WTC11 (cell line): ENCODE measurements at regions not wholly inside any gene's neighbourhood (a gene's known extent, or its start where the extent isn't known, plus 50 kb on each side); places are given as distances from the start of the nearest gene placed in this dataset.

ENCODE experiments used
- ATAC-seq: fragments of 200-7000 bp; cut with Tn5 transposase; 2 replicates; pipeline ENCODE4 v1.10.0; 2021; ENCODE audit warnings: mild to moderate bottlenecking, moderate library complexity
- CTCF ChIA-PET: fragments of 300-600 bp; sonication (Branson Sonifier 250); formaldehyde crosslinking; loops from one replicate; lab custom pipeline; 2021; ENCODE audit warnings: antibody characterized with exemption; lab: Charles Lee
- POLR2A ChIA-PET: fragments of 350-600 bp; sonication (Branson Sonifier 250); formaldehyde crosslinking; loops from one replicate; lab custom pipeline; 2021; ENCODE audit warnings: antibody characterized with exemption; lab: Charles Lee
- DNase-seq: peaks from one replicate; pipeline ENCODE4 v3.0.0; 2021; ENCODE audit warnings: low spot score
- H3K27ac Mint-ChIP-seq: 2 replicates; pipeline ENCODE4 v1.8.0; 2021; ENCODE audit warnings: mixed read lengths
- H3K27me3 Mint-ChIP-seq: 2 replicates; pipeline ENCODE4 v1.8.0; 2021; ENCODE audit warnings: low read depth, mild to moderate bottlenecking, moderate library complexity, mixed read lengths
- H3K36me3 Mint-ChIP-seq: 2 replicates; pipeline ENCODE4 v1.8.0; 2021; ENCODE audit warnings: mixed read lengths
- H3K4me1 Mint-ChIP-seq: 2 replicates; pipeline ENCODE4 v1.8.0; 2022; ENCODE audit warnings: mixed read lengths
- H3K4me3 Mint-ChIP-seq: 2 replicates; pipeline ENCODE4 v1.8.0; 2021; ENCODE audit warnings: mild to moderate bottlenecking, moderate library complexity, mixed read lengths
- H3K9me3 Mint-ChIP-seq: 2 replicates; pipeline ENCODE4 v1.8.0; 2021; ENCODE audit warnings: mixed read lengths
- FOXK1 ChIP-seq: sonication (generic); formaldehyde crosslinking; IDR thresholded peaks from 2 replicates; pipeline ENCODE4 v1.8.0; 2022; ENCODE audit warnings: mild to moderate bottlenecking, moderate library complexity, missing genetic modification reagents
- PRRX2 ChIP-seq: fragments of 250-450 bp; sonication (Bioruptor Pico); IDR thresholded peaks from 2 replicates; pipeline ENCODE4 v1.8.0; 2021; ENCODE audit warnings: mild to moderate bottlenecking
- SMAD3 ChIP-seq: sonication (generic); formaldehyde crosslinking; IDR thresholded peaks from 2 replicates; pipeline ENCODE4 v1.8.0; 2022; ENCODE audit warnings: missing genetic modification reagents, mild to moderate bottlenecking, borderline replicate concordance
- SOX15 ChIP-seq: fragments of 250-450 bp; sonication (Bioruptor Pico); IDR thresholded peaks from 2 replicates; pipeline ENCODE4 v1.9.0; 2021; ENCODE audit warnings: mild to moderate bottlenecking
- SP1 ChIP-seq: sonication (generic); formaldehyde crosslinking; conservative IDR thresholded peaks from 2 replicates; pipeline ENCODE4 v1.8.1; 2022; ENCODE audit warnings: missing genetic modification reagents
- TP53 ChIP-seq: sonication (generic); formaldehyde crosslinking; IDR thresholded peaks from 2 replicates; pipeline ENCODE4 v1.8.1; 2023; ENCODE audit warnings: mild to moderate bottlenecking, missing genetic modification reagents
- ZBTB21 ChIP-seq: sonication (generic); formaldehyde crosslinking; IDR thresholded peaks from 2 replicates; pipeline ENCODE4 v1.8.1; 2023; ENCODE audit warnings: mild to moderate bottlenecking, missing genetic modification reagents, borderline replicate concordance
- ZNF121 ChIP-seq: sonication (generic); formaldehyde crosslinking; IDR thresholded peaks from 2 replicates; pipeline ENCODE4 v1.8.0; 2023; ENCODE audit warnings: missing genetic modification reagents
- ZNF263 ChIP-seq: sonication (generic); formaldehyde crosslinking; IDR thresholded peaks from 2 replicates; pipeline ENCODE4 v1.8.1; 2022; ENCODE audit warnings: low read depth, mild to moderate bottlenecking, moderate library complexity, missing genetic modification reagents
- ZNF317 ChIP-seq: sonication (generic); formaldehyde crosslinking; IDR thresholded peaks from 2 replicates; pipeline ENCODE4 v1.8.1; 2023; ENCODE audit warnings: low read depth, mild to moderate bottlenecking, moderate library complexity, missing genetic modification reagents, borderline replicate concordance
- TF ChIP-seq, protein P1 (sequence below): sonication (generic); formaldehyde crosslinking; IDR thresholded peaks from 2 replicates; pipeline ENCODE4 v1.8.1; 2022; ENCODE audit warnings: mild to moderate bottlenecking, moderate library complexity, missing genetic modification reagents
- TF ChIP-seq, protein P2 (sequence below): sonication (generic); formaldehyde crosslinking; IDR thresholded peaks from 2 replicates; pipeline ENCODE4 v1.8.1; 2023; ENCODE audit warnings: mild to moderate bottlenecking, missing genetic modification reagents, borderline replicate concordance
- TF ChIP-seq, protein P3 (sequence below): sonication (generic); formaldehyde crosslinking; IDR thresholded peaks from 2 replicates; pipeline ENCODE4 v1.8.1; 2023; ENCODE audit warnings: mild to moderate bottlenecking, missing genetic modification reagents, moderate library complexity
- TF ChIP-seq, protein P4 (sequence below): fragments of 250-450 bp; sonication (Bioruptor Pico); IDR thresholded peaks from 2 replicates; pipeline ENCODE4 v1.9.0; 2021; ENCODE audit warnings: moderate library complexity, mild to moderate bottlenecking, inconsistent platforms, borderline replicate concordance

DNA sequence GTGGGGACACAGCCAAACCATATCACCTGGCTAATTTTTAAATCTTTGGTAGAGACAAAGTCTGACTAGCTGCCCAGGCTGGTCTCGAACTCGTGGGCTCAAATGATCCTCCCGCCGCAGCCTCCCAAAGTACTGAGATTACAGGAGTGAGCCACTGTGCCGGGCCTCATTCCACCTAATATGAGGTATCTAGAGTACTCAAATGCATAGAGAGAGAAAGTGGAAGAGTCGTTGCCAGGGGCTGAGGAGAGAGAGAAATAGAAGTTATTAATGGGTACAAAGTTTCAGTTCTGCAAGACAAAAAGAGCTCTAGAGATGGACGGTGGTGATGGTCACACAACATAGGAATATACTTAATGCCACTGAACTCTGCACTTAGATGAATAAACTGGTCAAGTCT, 119.6 kb downstream of the TOMM20 start:
- H3K36me3 Mint-ChIP-seq = peaks cover 9% of the 10 kb centered on the region
- no peaks in the 10 kb centered on the region for H3K27me3 Mint-ChIP-seq
- H3K27ac Mint-ChIP-seq = no peak overlapping the region
- H3K9me3 Mint-ChIP-seq = peaks cover 24% of the 10 kb centered on the region
- ChIA-PET CTCF (no interaction called here), POLR2A (no interaction called here)
- DNase-seq (no peak), ATAC-seq (no peak)
- TF ChIP-seq, protein P1, sequence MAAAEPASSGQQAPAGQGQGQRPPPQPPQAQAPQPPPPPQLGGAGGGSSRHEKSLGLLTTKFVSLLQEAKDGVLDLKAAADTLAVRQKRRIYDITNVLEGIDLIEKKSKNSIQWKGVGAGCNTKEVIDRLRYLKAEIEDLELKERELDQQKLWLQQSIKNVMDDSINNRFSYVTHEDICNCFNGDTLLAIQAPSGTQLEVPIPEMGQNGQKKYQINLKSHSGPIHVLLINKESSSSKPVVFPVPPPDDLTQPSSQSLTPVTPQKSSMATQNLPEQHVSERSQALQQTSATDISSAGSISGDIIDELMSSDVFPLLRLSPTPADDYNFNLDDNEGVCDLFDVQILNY (CRISPR knock-in tag) = no peak
- TF ChIP-seq TP53 (CRISPR knock-in tag) = no peak
- TF ChIP-seq ZBTB21 (CRISPR knock-in tag) = no peak
- no peak for TF ChIP-seq ZNF263
- TF ChIP-seq, protein P2, sequence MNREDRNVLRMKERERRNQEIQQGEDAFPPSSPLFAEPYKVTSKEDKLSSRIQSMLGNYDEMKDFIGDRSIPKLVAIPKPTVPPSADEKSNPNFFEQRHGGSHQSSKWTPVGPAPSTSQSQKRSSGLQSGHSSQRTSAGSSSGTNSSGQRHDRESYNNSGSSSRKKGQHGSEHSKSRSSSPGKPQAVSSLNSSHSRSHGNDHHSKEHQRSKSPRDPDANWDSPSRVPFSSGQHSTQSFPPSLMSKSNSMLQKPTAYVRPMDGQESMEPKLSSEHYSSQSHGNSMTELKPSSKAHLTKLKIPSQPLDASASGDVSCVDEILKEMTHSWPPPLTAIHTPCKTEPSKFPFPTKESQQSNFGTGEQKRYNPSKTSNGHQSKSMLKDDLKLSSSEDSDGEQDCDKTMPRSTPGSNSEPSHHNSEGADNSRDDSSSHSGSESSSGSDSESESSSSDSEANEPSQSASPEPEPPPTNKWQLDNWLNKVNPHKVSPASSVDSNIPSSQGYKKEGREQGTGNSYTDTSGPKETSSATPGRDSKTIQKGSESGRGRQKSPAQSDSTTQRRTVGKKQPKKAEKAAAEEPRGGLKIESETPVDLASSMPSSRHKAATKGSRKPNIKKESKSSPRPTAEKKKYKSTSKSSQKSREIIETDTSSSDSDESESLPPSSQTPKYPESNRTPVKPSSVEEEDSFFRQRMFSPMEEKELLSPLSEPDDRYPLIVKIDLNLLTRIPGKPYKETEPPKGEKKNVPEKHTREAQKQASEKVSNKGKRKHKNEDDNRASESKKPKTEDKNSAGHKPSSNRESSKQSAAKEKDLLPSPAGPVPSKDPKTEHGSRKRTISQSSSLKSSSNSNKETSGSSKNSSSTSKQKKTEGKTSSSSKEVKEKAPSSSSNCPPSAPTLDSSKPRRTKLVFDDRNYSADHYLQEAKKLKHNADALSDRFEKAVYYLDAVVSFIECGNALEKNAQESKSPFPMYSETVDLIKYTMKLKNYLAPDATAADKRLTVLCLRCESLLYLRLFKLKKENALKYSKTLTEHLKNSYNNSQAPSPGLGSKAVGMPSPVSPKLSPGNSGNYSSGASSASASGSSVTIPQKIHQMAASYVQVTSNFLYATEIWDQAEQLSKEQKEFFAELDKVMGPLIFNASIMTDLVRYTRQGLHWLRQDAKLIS (CRISPR knock-in tag) = no peak
- TF ChIP-seq ZNF121 (CRISPR knock-in tag) = no peak
- no peak for TF ChIP-seq SP1 (CRISPR knock-in tag)
- TF ChIP-seq ZNF317 = no peak
- no peak for TF ChIP-seq PRRX2 (CRISPR knock-in tag)
- no peak for TF ChIP-seq SOX15
- no peak for TF ChIP-seq FOXK1 (CRISPR knock-in tag)
- TF ChIP-seq, protein P3, sequence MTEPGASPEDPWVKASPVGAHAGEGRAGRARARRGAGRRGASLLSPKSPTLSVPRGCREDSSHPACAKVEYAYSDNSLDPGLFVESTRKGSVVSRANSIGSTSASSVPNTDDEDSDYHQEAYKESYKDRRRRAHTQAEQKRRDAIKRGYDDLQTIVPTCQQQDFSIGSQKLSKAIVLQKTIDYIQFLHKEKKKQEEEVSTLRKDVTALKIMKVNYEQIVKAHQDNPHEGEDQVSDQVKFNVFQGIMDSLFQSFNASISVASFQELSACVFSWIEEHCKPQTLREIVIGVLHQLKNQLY = no peak
- no peak overlapping the region for H3K4me3 Mint-ChIP-seq
- peaks cover 16% of the 10 kb centered on the region for H3K4me1 Mint-ChIP-seq

DNA sequence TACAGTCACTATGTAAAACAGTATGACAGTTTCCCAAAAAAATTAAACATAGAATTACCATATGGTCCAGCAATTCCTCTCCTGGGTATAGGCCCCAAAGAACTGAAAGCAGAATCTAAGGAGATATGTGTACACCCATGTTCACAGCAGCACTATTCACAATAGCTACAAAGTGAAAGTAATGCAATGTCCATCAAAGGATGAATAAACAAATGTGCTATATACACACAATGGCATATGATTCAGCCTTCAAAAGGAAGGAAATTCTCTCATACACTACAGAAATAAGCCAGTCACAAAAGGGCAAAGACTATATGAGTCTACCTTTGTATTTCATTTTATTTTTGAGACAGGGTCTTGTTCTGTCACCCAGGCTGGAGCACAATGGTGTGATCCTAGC, 120.4 kb downstream of the TOMM20 start:
- POLR2A ChIA-PET = no interaction called here
- Mint-ChIP-seq H3K36me3 (peaks cover 9% of the 10 kb centered on the region), H3K27ac (no peak overlapping the region), H3K9me3 (peaks cover 24% of the 10 kb centered on the region), H3K27me3 (no peaks in the 10 kb centered on the region), H3K4me1 (peaks cover 16% of the 10 kb centered on the region), H3K4me3 (no peak overlapping the region)
- ATAC-seq (no peak), DNase-seq (no peak)
- CTCF ChIA-PET = no interaction called here
- TF ChIP-seq, protein P2 (CRISPR knock-in tag) = no peak
- TF ChIP-seq, protein P4, sequence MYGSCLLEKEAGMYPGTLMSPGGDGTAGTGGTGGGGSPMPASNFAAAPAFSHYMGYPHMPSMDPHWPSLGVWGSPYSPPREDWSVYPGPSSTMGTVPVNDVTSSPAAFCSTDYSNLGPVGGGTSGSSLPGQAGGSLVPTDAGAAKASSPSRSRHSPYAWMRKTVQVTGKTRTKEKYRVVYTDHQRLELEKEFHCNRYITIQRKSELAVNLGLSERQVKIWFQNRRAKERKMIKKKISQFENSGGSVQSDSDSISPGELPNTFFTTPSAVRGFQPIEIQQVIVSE = no peak
- no peak for TF ChIP-seq SMAD3 (CRISPR knock-in tag)
